GM04503 (cell line): ENCODE measurements at regions not wholly inside any gene's neighbourhood (a gene's known extent, or its start where the extent isn't known, plus 50 kb on each side); places are given as distances from the start of the nearest gene placed in this dataset.
"Not testable (repeated sequence)": the region's sequence is repeated elsewhere in the genome, so short reads cannot be mapped to it uniquely, and the experiment has no call there.

Source experiments
- DNase-seq: peaks from one replicate; pipeline ENCODE4 v3.0.0-alpha.2; 2012; ENCODE audit warnings: low read depth

- not testable (repeated sequence) for DNase-seq
Observed at GRCh38 chr1:78203410-78203982, 157.7 kb downstream of the GIPC2 start.

DNA sequence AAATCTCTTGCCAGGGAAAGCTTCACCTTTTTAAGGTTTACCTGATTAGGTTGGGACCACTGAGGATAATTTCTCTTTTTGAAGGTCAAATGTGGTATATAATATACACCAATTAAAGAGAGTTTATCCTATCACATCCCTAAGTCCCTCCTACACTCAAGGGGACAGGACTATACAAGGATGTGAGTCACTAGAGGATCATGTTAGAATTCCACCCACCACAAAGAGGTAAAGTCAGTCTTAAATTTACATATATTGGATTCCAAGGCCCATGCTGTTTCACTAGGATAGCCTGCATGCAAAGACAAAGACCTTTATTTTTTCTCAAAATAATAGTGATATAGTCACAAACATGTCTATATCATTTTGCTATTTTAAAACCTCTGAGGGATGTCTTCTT is 164.4 kb downstream of the GIPC2 start:
- DNase-seq, result no peak

DNA sequence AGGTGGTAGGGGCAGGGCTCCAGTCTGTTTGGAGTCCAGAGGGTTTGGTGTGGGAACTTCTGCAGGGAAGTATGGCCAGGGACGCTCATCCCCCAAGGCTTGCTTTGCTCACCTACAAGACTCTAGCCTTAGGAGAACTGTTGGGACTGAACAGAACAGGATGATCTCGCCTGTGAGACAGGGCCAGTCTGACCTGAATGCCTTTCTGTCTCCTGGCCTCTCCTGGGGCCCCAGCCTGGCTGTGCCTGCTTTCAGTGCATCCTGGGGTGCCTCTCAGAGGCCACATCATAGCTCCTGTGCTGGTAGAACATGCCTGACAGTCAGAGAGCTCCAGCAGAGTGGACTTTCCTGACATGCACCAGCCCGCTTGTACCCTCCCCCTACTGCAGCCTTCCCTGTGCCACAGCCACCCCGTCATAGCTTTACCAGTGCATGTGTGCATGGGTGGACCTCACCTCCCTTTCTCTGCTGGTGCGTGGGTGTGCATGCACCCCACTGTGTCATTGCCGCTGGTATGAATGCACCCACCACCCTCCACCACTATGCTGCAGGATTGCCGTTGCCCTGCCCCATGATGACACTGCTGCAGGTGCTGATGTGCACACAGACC is 165.8 kb downstream of the GIPC2 start:
- no peak for DNase-seq

DNA sequence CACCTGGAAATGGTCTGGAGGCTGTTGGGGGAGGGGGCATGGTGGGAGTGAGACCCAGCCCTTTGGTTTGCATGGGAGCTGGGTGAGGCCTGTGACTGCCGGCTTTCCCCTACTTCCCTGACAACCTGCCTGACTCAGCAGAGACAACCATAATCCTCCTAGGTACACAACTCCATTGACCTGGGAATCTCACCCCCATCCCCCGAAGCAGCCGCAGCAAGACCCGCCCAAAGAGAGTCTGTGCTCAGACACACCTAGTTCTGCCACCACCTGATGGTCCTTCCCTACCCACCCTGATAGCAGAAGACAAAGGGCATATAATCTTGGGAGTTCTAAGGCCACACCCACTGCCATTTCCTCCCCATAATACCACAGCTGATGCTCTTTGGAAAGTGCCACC is 168.6 kb downstream of the GIPC2 start:
- DNase-seq, result no peak

DNA sequence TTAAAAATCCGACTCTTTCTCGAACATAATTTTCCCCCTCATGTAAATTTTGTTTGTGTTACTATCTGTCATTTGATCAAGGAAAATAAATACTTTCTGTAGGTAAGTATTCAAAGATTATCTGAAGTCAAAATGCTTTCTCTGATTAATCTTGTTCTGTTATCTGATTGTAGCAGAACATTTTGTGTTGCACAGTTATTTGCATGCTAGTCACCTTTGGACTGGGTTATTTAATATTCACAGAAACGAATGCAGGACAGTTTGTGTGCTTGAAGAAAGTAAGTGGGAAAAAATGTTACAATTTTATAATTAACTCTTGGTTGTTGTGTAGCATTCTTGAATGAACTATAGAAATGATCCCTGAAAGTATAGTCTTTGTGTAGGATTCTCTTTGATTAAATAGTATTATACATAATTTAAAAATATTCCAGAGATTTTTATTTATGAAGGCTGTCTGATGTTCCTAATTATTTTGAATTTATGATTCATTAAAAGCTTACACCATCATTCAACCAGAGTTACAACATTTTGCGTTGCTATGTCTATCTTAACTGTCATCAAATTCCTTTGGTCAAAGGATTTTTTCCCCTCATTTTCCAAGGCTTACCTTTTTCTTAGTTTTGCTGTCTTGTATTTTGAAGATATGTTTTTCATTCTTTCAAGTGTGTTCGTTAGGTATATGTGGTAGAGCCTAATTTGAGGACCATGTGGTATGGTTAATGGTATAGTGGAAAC is 176.6 kb downstream of the GIPC2 start:
- DNase-seq, result no peak

GRCh38 chr1:78222960-78223358 is 177.2 kb downstream of the GIPC2 start:
- no peak for DNase-seq

DNA sequence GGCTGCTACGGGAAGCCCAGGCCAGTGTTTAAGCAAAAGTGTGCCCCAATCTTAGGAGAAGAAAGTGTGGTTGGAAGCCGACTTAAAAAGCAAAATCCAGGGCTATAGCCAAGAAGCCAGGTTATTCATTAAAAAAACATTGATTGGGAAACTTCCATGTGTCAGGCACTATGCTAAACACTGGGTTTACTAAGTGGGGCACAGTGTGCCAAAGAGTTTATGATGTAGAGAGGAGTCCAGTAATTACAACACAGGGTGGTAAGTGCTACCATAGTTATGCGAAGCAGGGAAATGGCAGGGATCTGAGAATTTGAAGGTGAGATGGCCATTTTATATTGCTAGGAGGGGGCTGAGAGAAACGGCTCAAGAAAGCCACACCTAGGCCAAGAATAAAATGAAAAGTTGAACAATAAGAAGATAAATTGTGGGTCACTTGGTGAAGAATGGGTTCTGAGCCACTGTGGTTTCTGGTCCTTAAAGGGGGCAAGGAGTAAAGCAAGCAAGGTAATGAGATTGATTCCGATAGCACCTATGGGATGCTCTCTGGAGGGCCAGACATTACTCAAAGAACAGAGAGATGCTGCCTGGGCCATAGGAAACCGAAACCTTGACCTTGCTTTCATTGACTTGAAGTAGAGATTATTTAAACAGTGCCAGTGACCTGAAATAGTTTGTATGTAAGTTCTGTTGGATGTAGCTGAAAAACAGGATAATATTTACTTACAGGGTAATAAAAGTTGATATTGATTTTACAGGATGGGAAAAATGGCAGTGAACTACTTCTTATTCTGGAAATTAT is 177.8 kb downstream of the GIPC2 start:
- peak; percentile 13 for DNase-seq

- DNase-seq, result no peak
Observed at GRCh38 chr1:78224246-78224785, 178.6 kb downstream of the GIPC2 start.

DNA sequence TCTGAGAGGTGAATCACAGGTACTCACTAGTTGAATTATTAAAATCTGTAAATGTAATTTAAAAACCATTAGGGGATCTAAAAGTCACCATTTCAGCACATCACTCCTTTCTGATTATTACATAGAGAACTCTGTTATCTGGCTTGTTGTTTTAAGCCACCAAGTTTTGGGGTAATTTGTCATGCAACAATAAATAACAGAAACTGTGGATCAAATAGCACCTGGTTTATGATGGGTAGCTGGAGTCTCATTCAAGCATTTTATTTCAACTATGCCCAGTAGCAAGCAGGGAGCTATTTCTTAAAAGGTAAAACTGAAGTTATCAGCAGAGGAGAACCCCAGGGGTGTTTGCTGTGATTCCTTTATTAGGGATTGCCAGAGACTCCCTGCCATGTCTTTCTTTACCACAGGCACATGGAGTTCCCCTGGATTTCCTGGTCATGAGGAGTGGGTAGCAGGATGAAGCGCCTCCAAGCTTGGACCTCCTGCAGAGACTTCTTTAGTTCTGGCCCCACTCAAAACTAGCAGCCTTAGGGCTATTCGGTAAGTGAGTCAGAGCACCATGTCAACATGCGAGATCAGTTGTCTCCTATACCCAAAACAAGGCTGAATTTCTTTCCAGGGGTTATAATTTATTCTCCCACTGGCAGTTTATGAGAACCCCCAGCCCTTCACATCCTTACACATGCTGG is 179.2 kb downstream of the GIPC2 start:
- no peak for DNase-seq

DNA sequence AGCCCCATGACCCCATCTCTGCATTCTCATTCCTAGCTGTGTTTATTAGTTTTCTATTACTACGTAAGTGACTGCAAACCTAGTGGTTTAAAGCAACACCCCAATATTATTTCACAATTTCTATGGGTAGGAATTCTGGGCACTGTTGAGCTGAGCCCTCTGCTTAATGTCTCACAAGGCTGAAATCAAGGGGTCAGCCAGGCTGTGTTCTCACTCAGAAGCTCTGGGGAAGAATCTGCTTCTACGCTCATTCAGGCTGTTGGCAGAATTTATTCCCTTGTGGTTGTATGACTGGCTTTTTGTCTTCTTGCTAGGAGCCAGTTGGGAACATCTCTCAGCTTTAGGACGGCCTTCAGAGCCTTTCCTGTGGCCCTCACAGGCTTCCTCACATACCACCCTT is 181.0 kb downstream of the GIPC2 start:
- DNase-seq, result no peak

DNA sequence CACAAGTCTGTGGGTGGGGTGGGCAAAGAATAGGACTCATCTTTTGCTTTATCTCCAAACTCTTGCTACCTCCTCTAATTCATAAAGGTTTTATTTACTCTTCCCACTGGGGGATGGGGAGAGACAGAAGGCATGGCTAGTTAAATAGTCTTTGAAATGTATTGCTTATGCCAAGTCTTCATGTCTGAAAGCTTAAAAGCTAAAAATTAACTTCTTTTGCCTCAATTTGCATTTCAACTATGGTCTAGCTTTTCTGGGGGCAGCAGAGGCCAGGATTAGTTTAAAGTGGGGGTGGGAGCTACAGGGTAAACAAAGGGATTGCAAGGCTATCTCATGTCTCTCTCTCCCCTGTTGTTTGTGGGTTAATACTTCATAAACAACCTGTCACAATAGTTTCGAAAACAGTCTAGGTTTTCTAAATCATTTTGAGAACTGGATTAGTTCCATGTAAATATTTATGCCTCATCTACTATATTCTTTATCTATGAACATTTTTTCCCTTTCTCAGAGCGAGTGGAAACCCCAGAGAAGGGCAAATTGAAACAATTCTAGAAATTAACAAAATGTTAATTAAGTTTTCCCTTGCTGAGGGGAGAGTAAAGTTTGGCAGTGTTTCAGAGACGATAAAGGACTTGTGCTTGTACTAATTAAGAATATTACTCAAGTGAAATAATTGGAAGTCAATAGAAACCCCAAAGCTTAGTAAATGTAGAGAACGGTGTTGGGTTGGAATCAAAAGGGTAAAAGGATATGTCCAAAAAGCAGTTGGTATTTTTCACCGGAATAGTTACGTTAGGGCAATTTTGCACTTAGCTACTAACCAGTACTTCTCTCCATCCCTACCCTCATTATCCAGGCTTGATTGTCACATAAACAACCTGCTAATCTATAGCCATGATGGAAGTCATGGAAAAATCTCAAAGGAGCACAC is 182.2 kb downstream of the GIPC2 start:
- DNase-seq, result no peak

DNA sequence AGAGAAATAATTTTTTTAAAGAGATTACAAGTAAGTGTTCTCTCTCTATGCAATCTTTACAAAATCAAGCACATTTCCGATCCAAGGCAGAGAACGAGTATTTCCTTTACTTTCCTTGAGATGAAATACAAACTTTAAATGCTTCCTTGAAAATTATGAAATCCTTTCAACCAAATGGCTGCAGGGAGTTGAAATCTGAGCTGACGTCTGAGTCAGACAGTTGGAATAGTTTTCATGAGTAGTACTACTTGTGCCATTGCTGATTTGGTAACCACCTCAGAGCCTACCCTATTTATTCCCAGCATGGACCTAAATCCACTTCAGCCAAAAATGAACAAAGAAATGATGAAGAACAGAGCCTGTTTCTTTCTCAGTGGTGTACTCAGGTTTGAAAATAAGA is 183.6 kb downstream of the GIPC2 start:
- peak; percentile 51 for DNase-seq

- DNase-seq, result no peak
Observed at GRCh38 chr1:78231477-78231876, 185.7 kb downstream of the GIPC2 start.

GRCh38 chr1:78231894-78232293 is 186.1 kb downstream of the GIPC2 start:
- DNase-seq, result no peak

- DNase-seq, result no peak
Observed at GRCh38 chr1:78232630-78233029, 186.9 kb downstream of the GIPC2 start.

GRCh38 chr1:78234496-78234895 is 188.7 kb downstream of the GIPC2 start:
- DNase-seq, result no peak

DNA sequence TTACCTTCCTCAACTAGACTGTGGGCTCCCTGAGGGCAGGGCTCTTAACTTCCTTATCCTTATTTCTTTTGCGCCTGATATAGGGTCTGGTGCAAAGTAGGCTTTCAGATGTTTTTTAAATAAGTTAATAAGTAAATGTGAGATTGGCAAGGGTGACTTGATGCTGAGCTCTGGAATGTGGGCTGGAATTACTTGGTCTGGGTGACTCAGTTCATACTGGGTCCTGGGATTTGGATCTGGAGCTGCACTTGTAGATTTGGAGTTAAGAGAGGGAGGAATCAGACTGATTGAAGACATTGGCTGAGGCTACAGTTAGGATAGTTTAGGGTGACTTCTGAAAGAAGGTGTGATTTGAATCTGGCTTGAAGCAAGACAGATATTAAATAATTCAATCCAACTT is 190.9 kb downstream of the GIPC2 start:
- DNase-seq, result no peak

GRCh38 chr1:78237364-78237916 is 191.7 kb downstream of the GIPC2 start:
- no peak for DNase-seq

DNA sequence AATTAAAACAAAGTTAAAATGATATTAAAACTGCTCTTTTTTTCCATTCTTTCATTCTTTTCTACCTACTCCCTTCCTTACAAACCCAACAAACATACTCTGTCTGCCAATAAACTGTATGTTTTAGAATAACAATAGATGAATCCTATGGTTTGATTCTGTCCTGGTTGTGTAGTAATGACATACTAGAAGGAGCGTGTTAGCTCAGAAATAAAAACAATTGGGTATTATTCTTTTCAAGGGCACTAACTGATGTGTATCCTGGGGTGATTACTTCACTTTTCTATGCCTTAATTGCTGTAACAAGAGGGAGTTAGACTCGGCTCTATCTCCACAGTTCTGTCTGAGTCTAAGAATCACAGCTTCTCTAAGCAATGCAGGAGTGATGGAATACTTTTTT is 194.4 kb downstream of the GIPC2 start:
- no peak for DNase-seq

DNA sequence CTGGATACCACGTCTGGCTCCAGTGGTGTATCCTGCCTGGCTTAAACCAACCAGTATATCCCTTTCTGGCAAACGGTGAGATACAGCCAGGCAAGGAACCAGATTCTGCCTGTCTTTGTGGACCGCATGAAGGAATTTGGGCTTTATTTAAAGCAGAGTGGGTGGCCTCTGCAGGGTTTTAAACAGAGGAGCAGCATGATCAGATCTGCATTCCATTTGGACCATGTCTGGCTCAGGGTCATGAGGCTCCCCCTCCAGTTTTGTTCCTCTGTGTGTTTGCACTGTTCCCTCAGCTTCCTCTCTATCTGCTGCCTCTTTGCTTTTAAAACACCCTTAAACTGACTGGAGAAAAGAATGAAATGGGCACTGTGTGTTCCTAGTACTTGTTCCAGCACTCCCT is 195.0 kb downstream of the GIPC2 start:
- DNase-seq, result no peak

DNA sequence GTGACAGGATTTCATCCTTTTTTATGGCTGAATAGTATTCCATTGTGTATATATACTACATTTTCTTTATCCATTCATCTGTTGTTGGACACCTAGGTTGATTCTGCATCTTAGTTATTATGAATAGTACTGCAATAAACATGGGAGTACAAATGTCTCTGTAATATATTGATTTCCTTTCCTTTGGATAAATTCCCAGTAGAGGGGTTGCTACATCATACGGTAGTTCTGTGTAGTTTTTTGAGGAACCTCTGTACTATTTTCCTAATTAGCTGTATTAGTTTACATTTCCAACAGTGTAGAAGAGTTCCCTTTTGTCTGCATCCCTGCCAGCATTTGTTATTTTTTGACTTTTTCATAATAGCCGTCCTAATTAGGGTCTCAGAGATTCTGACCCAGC is 201.3 kb downstream of the GIPC2 start:
- DNase-seq, result no peak
